IMR-90 (cell line): ENCODE measurements at regions not wholly inside any gene's neighbourhood (a gene's known extent, or its start where the extent isn't known, plus 50 kb on each side); places are given as distances from the start of the nearest gene placed in this dataset.

Source experiments
- ATAC-seq: fragments of 200-7000 bp; cut with Tn5 transposase; 2 replicates; pipeline ENCODE4 v1.9.1; 2020; ENCODE audit warnings: low read depth, mild to moderate bottlenecking, moderate library complexity
- BruUV-seq: library from RNA; stranded (reverse); fragments of 400-500 nt; replicated peaks from 2 replicates; lab custom pipeline; 2021; lab: Mats Ljungman, UMichigan
- CTCF ChIA-PET: fragments of 300-600 bp; formaldehyde crosslinking; extraction: SDS; loops from one replicate; lab custom pipeline; 2021; ENCODE audit warnings: antibody characterized with exemption; lab: Yijun Ruan, JAX
- POLR2A ChIA-PET: fragments of 300-600 bp; sonication (Branson Sonifier 250); formaldehyde crosslinking; loops from one replicate; lab custom pipeline; 2022; ENCODE audit warnings: antibody characterized with exemption; ENCODE audit not compliant: unreplicated experiment; lab: Charles Lee
- DNase-seq: peaks from one replicate; pipeline ENCODE4 v3.0.0; 2013
- H2AFZ ChIP-seq: replicated peaks from 2 replicates; pipeline ENCODE3; 2013; ENCODE audit warnings: low read length, mild to moderate bottlenecking; ENCODE audit not compliant: poor library complexity
- H2AK5ac ChIP-seq: 2 replicates; pipeline ENCODE4 v1.6.1; 2013; ENCODE audit warnings: low read depth, low read length, inconsistent platforms
- H2AK9ac ChIP-seq: replicated peaks from 2 replicates; pipeline ENCODE3; 2013; ENCODE audit warnings: mild to moderate bottlenecking, low read depth, low read length, moderate library complexity; ENCODE audit not compliant: poor library complexity
- H2BK120ac ChIP-seq: 2 replicates; pipeline ENCODE4 v1.6.1; 2013; ENCODE audit warnings: low read depth, low read length, inconsistent platforms
- H2BK15ac ChIP-seq: 3 replicates; pipeline ENCODE4 v1.6.1; 2013; ENCODE audit warnings: low read depth, low read length, inconsistent platforms
- H2BK20ac ChIP-seq: 2 replicates; pipeline ENCODE4 v1.6.1; 2013; ENCODE audit warnings: low read depth, mild to moderate bottlenecking, inconsistent platforms, low read length, moderate library complexity
- H2BK5ac ChIP-seq: 2 replicates; pipeline ENCODE4 v1.6.1; 2013; ENCODE audit warnings: mild to moderate bottlenecking, low read depth, low read length, inconsistent platforms; ENCODE audit not compliant: poor library complexity, severe bottlenecking
- H3K14ac ChIP-seq: replicated peaks from 2 replicates; pipeline ENCODE4 v1.6.1; 2013; ENCODE audit warnings: low read depth, low read length, inconsistent platforms
- H3K18ac ChIP-seq: 2 replicates; pipeline ENCODE4 v1.6.1; 2013; ENCODE audit warnings: low read depth, low read length, control low read depth
- H3K23ac ChIP-seq: 2 replicates; pipeline ENCODE4 v1.6.1; 2013; ENCODE audit warnings: low read depth, low read length, inconsistent platforms
- H3K27ac ChIP-seq: 2 replicates; pipeline ENCODE4 v1.5.1; 2013; ENCODE audit warnings: mild to moderate bottlenecking, control low read depth, low read length; ENCODE audit not compliant: insufficient read depth
- H3K27me3 ChIP-seq: 2 replicates; pipeline ENCODE4 v1.6.1; 2013; ENCODE audit warnings: low read length; ENCODE audit not compliant: control insufficient read depth, insufficient read depth
- H3K36me3 ChIP-seq: 2 replicates; pipeline ENCODE4 v1.6.1; 2013; ENCODE audit warnings: low read length, mixed read lengths; ENCODE audit not compliant: control insufficient read depth, insufficient read depth
- H3K4ac ChIP-seq: 2 replicates; pipeline ENCODE4 v1.6.1; 2013; ENCODE audit warnings: low read depth, low read length, inconsistent platforms
- H3K4me1 ChIP-seq: 2 replicates; pipeline ENCODE4 v1.6.1; 2013; ENCODE audit warnings: low read length, mixed read lengths; ENCODE audit not compliant: control insufficient read depth, insufficient read depth
- H3K4me2 ChIP-seq: 2 replicates; pipeline ENCODE4 v1.6.1; 2013; ENCODE audit warnings: low read depth, mild to moderate bottlenecking, control low read depth, low read length, moderate library complexity
- H3K4me3 ChIP-seq: 2 replicates; pipeline ENCODE4 v1.5.1; 2013; ENCODE audit warnings: low read depth, mild to moderate bottlenecking, control low read depth, low read length, moderate library complexity; ENCODE audit not compliant: insufficient read depth
- H3K56ac ChIP-seq: 2 replicates; pipeline ENCODE4 v1.6.1; 2013; ENCODE audit warnings: low read length, inconsistent platforms; ENCODE audit not compliant: insufficient read depth; ENCODE audit errors: extremely low read depth
- H3K79me1 ChIP-seq, 2 experiments: 2 replicates each; pipeline ENCODE4 v1.6.1; 2013; ENCODE audit warnings: low read length in 2 of 2, inconsistent platforms in 1 of 2, low read depth in 1 of 2
- H3K9ac ChIP-seq: 2 replicates; pipeline ENCODE4 v1.6.1; 2013; ENCODE audit warnings: low read depth, low read length, control low read depth
- H3K9me1 ChIP-seq: 2 replicates; pipeline ENCODE4 v1.6.1; 2013; ENCODE audit warnings: low read length, inconsistent platforms; ENCODE audit not compliant: insufficient read depth
- H3K9me3 ChIP-seq: 2 replicates; pipeline ENCODE4 v1.6.1; 2013; ENCODE audit warnings: low read length; ENCODE audit not compliant: control insufficient read depth, insufficient read depth
- H4K20me1 ChIP-seq: 2 replicates; pipeline ENCODE4 v1.6.1; 2013; ENCODE audit warnings: low read length, inconsistent platforms; ENCODE audit not compliant: insufficient read depth
- H4K5ac ChIP-seq: 2 replicates; pipeline ENCODE4 v1.6.1; 2013; ENCODE audit warnings: mild to moderate bottlenecking, low read depth, low read length, control low read depth
- H4K8ac ChIP-seq, 2 experiments: 2 replicates each; pipeline ENCODE4 v1.6.1; 2013; ENCODE audit warnings: low read depth in 2 of 2, low read length in 2 of 2, control low read depth in 1 of 2, inconsistent platforms in 1 of 2
- H4K91ac ChIP-seq: 2 replicates; pipeline ENCODE4 v1.6.1; 2013; ENCODE audit warnings: low read depth, low read length, inconsistent platforms; ENCODE audit not compliant: insufficient read depth
- BHLHE40 ChIP-seq: fragments of 150-350 bp; IDR thresholded peaks from 2 replicates; pipeline ENCODE4 v1.6.1; 2016; ENCODE audit warnings: mild to moderate bottlenecking, low read depth, low read length
- CEBPB ChIP-seq: IDR thresholded peaks from 2 replicates; pipeline ENCODE4 v1.6.1; 2012; ENCODE audit warnings: low read depth, low read length, improper control_type of control experiment
- CHD1 ChIP-seq: IDR thresholded peaks from 2 replicates; pipeline ENCODE4 v1.6.1; 2012; ENCODE audit warnings: low read depth, low read length, improper control_type of control experiment
- CTCF ChIP-seq: conservative IDR thresholded peaks from 2 replicates; pipeline ENCODE4 v1.5.1; 2012; ENCODE audit warnings: mild to moderate bottlenecking, low read depth, low read length, improper control_type of control experiment
- ELK1 ChIP-seq: fragments of 150-350 bp; IDR thresholded peaks from 2 replicates; pipeline ENCODE4 v1.6.1; 2016; ENCODE audit warnings: low read depth, mild to moderate bottlenecking, low read length, moderate library complexity, borderline replicate concordance
- FOS ChIP-seq: fragments of 150-350 bp; IDR thresholded peaks from 2 replicates; pipeline ENCODE4 v1.6.1; 2016; ENCODE audit warnings: low read depth, low read length
- MAFK ChIP-seq: IDR thresholded peaks from 2 replicates; pipeline ENCODE4 v1.6.1; 2012; ENCODE audit warnings: low read depth, low read length, improper control_type of control experiment
- MAZ ChIP-seq: IDR thresholded peaks from 2 replicates; pipeline ENCODE4 v1.6.1; 2012; ENCODE audit warnings: low read depth, mild to moderate bottlenecking, low read length, improper control_type of control experiment, moderate library complexity, borderline replicate concordance
- MXI1 ChIP-seq: IDR thresholded peaks from 2 replicates; pipeline ENCODE4 v1.6.1; 2012; ENCODE audit warnings: low read depth, mild to moderate bottlenecking, low read length, moderate library complexity, borderline replicate concordance
- NFE2L2 ChIP-seq: fragments of 150-350 bp; IDR thresholded peaks from 2 replicates; pipeline ENCODE4 v1.6.1; 2016; ENCODE audit warnings: low read depth, mild to moderate bottlenecking, low read length
- POLR2A ChIP-seq: IDR thresholded peaks from 2 replicates; pipeline ENCODE4 v1.6.1; 2012; ENCODE audit warnings: mild to moderate bottlenecking, low read depth, low read length
- RAD21 ChIP-seq: IDR thresholded peaks from 2 replicates; pipeline ENCODE4 v1.6.1; 2012; ENCODE audit warnings: low read length, improper control_type of control experiment
- RCOR1 ChIP-seq: IDR thresholded peaks from 2 replicates; pipeline ENCODE4 v1.6.1; 2012; ENCODE audit warnings: mild to moderate bottlenecking, low read length, improper control_type of control experiment; ENCODE audit not compliant: insufficient replicate concordance
- RFX5 ChIP-seq: IDR thresholded peaks from 2 replicates; pipeline ENCODE4 v1.8.0; 2012; ENCODE audit warnings: low read depth, mild to moderate bottlenecking, low read length, moderate library complexity
- SMC3 ChIP-seq: fragments of 150-350 bp; IDR thresholded peaks from 2 replicates; pipeline ENCODE4 v1.6.1; 2016; ENCODE audit warnings: low read depth, mild to moderate bottlenecking, antibody characterized with exemption, low read length, moderate library complexity
- WGBS, 2 experiments: methylation state at CpG; one replicate each; pipeline versions ENCODE4 v1.1.5 to v1.1.7; 2013; ENCODE audit warnings: missing lambda C conversion rate in 2 of 2; ENCODE audit not compliant: insufficient read length in 1 of 2; ENCODE audit errors: extremely low coverage in 2 of 2; 5-methylcytosine and 5-hydroxymethylcytosine counted together
- dilution Hi-C: fragments of 300-500 bp; cut with HindIII; formaldehyde crosslinking; loops from one replicate; pipeline ENCODE4 v1.14.3; 2018; ENCODE audit warnings: low sequenced_read_pairs; ENCODE audit not compliant: unreplicated experiment
- in situ Hi-C: fragments of 300-500 bp; cut with MboI; formaldehyde crosslinking; loops from 3 replicates; pipeline ENCODE4 v1.14.3; 2019; ENCODE audit warnings: low sequenced_read_pairs, inconsistent platforms, mixed read lengths
- intact Hi-C: fragments of 100-400 bp; cut with micrococcal nuclease; formaldehyde crosslinking; loops from 2 replicates; pipeline ENCODE4 v1.10.0; 2022

GRCh38 chr7:86212976-86213375, 430.7 kb upstream of the GRM3 start:
- no CpG with 5 or more reads among the region's 2 CpGs for WGBS, 2 experiments
- no peak overlapping the region for H2BK15ac ChIP-seq
- H3K4me3 ChIP-seq: no peak overlapping the region
- no peak overlapping the region for H3K23ac ChIP-seq
- no peak overlapping the region for H3K4me2 ChIP-seq
- no peak overlapping the region for H3K14ac ChIP-seq
- peaks cover 15% of the 10 kb centered on the region for H3K9me3 ChIP-seq
- no peak overlapping the region for H3K4ac ChIP-seq
- H2BK5ac ChIP-seq: no peak overlapping the region
- in situ Hi-C loops: no loop called here
- ATAC-seq: no peak
- BruUV-seq: no TSS peak
- H4K5ac ChIP-seq: no peak overlapping the region
- TF ChIP-seq NFE2L2 (no peak), CTCF (no peak), BHLHE40 (no peak), MAZ (no peak), CEBPB (no peak), SMC3 (no peak), RFX5 (no peak), CHD1 (no peak), FOS (no peak), RAD21 (no peak), MXI1 (no peak), MAFK (no peak), RCOR1 (no peak), POLR2A (no peak), ELK1 (no peak)
- H3K9ac ChIP-seq: no peak overlapping the region
- no peak overlapping the region for H2BK120ac ChIP-seq
- no peak for DNase-seq
- no peaks in the 10 kb centered on the region for H3K36me3 ChIP-seq
- H4K91ac ChIP-seq: no peak overlapping the region
- dilution Hi-C loops: no loop called here
- H3K27me3 ChIP-seq: no peaks in the 10 kb centered on the region
- no peak overlapping the region for H2AFZ ChIP-seq
- no peak overlapping the region for H3K27ac ChIP-seq
- no peak overlapping the region for H2BK20ac ChIP-seq
- H2AK9ac ChIP-seq: no peak overlapping the region
- no peak overlapping the region for H3K56ac ChIP-seq
- intact Hi-C loops: no loop called here
- no peak overlapping the region for H2AK5ac ChIP-seq
- H3K79me1 ChIP-seq: no peaks in the 10 kb centered on the region
- POLR2A ChIA-PET: no interaction called here
- H3K4me1 ChIP-seq: no peaks in the 10 kb centered on the region
- no peaks in the 10 kb centered on the region for H3K9me1 ChIP-seq
- no peak overlapping the region for H3K18ac ChIP-seq
- H4K20me1 ChIP-seq: no peaks in the 10 kb centered on the region
- no peak overlapping the region for H4K8ac ChIP-seq
- CTCF ChIA-PET: no interaction called here
